ENCODE measurements at regions not wholly inside any gene's neighbourhood (a gene's known extent, or its start where the extent isn't known, plus 50 kb on each side); places are given as distances from the start of the nearest gene placed in this dataset.

- DNase-seq (ENCODE audit: low read depth, low spot score), result no peak
Measured at GRCh38 chrX:13103188-13103913, 58.9 kb upstream of the FAM9C start.

- DNase-seq (ENCODE audit: low read depth, low spot score), result no peak
Measured at GRCh38 chrX:13102636-13103035, 58.2 kb upstream of the FAM9C start.

GRCh38 chrX:13101441-13102139 lies 57.2 kb upstream of the FAM9C start:
- no peak for DNase-seq (ENCODE audit: low read depth, low spot score)

GRCh38 chrX:13099121-13099520 lies 54.7 kb upstream of the FAM9C start:
- DNase-seq (ENCODE audit: low read depth, low spot score), result no peak

GRCh38 chrX:13096728-13097127 lies 52.3 kb upstream of the FAM9C start:
- no peak for DNase-seq (ENCODE audit: low read depth, low spot score)

GRCh38 chrX:13094828-13095341 lies 50.5 kb upstream of the FAM9C start:
- DNase-seq (ENCODE audit: low read depth, low spot score), result no peak

- no peak for DNase-seq (ENCODE audit: low read depth, low spot score)
Measured at GRCh38 chrX:13094374-13094773, 50.0 kb upstream of the FAM9C start.
